Body of pancreas (tissue), 4 donors: ENCODE measurements at regions not wholly inside any gene's neighbourhood (a gene's known extent, or its start where the extent isn't known, plus 50 kb on each side); places are given as distances from the start of the nearest gene placed in this dataset.

Source experiments
- ATAC-seq: fragments of 150-250 bp; one replicate; pipeline ENCODE4 v1.9.1; 2016
- DNase-seq, 4 donors: peaks; one replicate each; pipeline ENCODE4 v3.0.0-alpha.2; 2019
- H3K27ac ChIP-seq, 4 donors: fragments of 200-600 bp; sonication (generic); 1 replicate in 3 of 4; 2 replicates in 1 of 4; pipeline versions ENCODE4 v1.5.1 to v1.6.1; 2016 to 2019; ENCODE audit warnings: mild to moderate bottlenecking in 1 of 4, mixed read lengths in 1 of 4, moderate library complexity in 1 of 4
- H3K27me3 ChIP-seq, 2 donors: fragments of 200-600 bp; sonication (generic); one replicate each; pipeline ENCODE4 v1.6.0; 2016; ENCODE audit warnings: mild to moderate bottlenecking in 1 of 2
- H3K36me3 ChIP-seq, 2 donors: fragments of 200-600 bp; sonication (generic); replicated peaks in 1 of 2; 2 replicates each; pipeline ENCODE4 v1.5.1; 2016; ENCODE audit warnings: low read depth in 2 of 2; ENCODE audit not compliant: insufficient read depth in 1 of 2
- H3K4me1 ChIP-seq: fragments of 200-600 bp; sonication (generic); one replicate; pipeline ENCODE4 v1.6.0; 2016
- H3K4me3 ChIP-seq, 2 donors: fragments of 200-600 bp; sonication (generic); 1 replicate in 1 of 2; 2 replicates in 1 of 2; pipeline ENCODE4 v1.5.1; 2016 to 2019
- H3K9me3 ChIP-seq, 3 donors: fragments of 200-600 bp; sonication (generic); 1 replicate in 2 of 3; 2 replicates in 1 of 3; pipeline ENCODE4 v1.5.1; 2016
- CTCF ChIP-seq, 7 experiments: fragments of 450-650 bp in 4 of 7; fragments of 200-600 bp in 3 of 7; sonication (generic) in 3 of 7; IDR thresholded peaks; one replicate each; pipeline ENCODE4 v1.5.1; 2016 to 2019; ENCODE audit warnings: antibody characterized with exemption in 7 of 7
- POLR2A ChIP-seq, 3 donors: fragments of 450-650 bp; IDR thresholded peaks; one replicate each; pipeline ENCODE4 v1.6.1; 2016; ENCODE audit warnings: antibody characterized with exemption in 3 of 3, mild to moderate bottlenecking in 2 of 3
- WGBS, 2 donors: methylation state at CpG; one replicate each; pipeline ENCODE4 v1.1.5; 2017; 5-methylcytosine and 5-hydroxymethylcytosine counted together
- intact Hi-C: fragments of 100-400 bp; cut with DNase I; formaldehyde crosslinking; loops from one replicate; pipeline ENCODE4 v1.15.1; 2023

DNA sequence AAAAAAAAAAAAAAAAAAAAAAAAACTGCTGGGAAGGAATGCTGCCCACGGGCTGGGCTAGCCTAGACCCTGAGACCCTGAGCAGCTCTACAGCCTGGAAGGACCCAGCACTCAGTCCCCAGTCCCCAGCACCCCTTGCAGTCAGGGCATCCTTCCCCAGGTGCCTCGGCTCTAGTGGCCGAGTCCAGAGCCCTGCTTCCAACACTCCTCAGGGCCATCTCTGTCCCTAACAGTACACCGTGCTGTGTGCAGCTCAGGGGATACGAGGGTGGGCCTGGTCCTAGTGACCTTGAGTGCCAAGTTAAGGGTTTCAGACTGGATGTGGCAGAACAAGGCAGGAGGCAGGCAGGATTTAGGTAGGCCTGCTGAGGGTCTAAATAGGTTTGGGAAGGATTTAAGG, 50.2 kb upstream of the LRP8 start:
- H3K36me3 ChIP-seq = no peaks in the 10 kb centered on the region
- no peaks in the 10 kb centered on the region for H3K4me1 ChIP-seq
- H3K4me3 ChIP-seq = no peak overlapping the region
- no peak overlapping the region for H3K27ac ChIP-seq
- intact Hi-C loops = no loop called here
- TF ChIP-seq POLR2A (IDR thresholded peaks at IDR 0.05) = no peak
- no peak for TF ChIP-seq CTCF (IDR thresholded peaks at IDR 0.05)
- ATAC-seq = no peak
- no peaks in the 10 kb centered on the region for H3K9me3 ChIP-seq
- H3K27me3 ChIP-seq = no peaks in the 10 kb centered on the region
- DNase-seq = peak in 1 of 4 donors; percentile 4
- WGBS, 2 donors = 64 to 65% methylated on average over 5 of the region's 5 CpGs

GRCh38 chr1:53378932-53379661, 51.2 kb upstream of the LRP8 start:
- ATAC-seq (no peak), DNase-seq (no peak)
- Histone ChIP-seq H3K27ac (no peak overlapping the region), H3K4me1 (no peaks in the 10 kb centered on the region), H3K27me3 (no peaks in the 10 kb centered on the region), H3K4me3 (no peak overlapping the region), H3K9me3 (no peaks in the 10 kb centered on the region), H3K36me3 (no peaks in the 10 kb centered on the region)
- intact Hi-C loops = no loop called here
- TF ChIP-seq POLR2A (IDR thresholded peaks at IDR 0.05) (no peak), CTCF (IDR thresholded peaks at IDR 0.05) (no peak)
- 82 to 90% methylated on average over 11 of the region's 11 CpGs for WGBS, 2 donors

GRCh38 chr1:53379662-53380002, 51.8 kb upstream of the LRP8 start:
- Histone ChIP-seq H3K27me3 (no peaks in the 10 kb centered on the region), H3K4me3 (no peak overlapping the region), H3K4me1 (no peaks in the 10 kb centered on the region), H3K27ac (no peak overlapping the region), H3K9me3 (no peaks in the 10 kb centered on the region), H3K36me3 (no peaks in the 10 kb centered on the region)
- no peak for TF ChIP-seq POLR2A (IDR thresholded peaks at IDR 0.05)
- DNase-seq = peak in 1 of 4 donors; percentile 1
- no peak for ATAC-seq
- WGBS, 2 donors = 84 to 86% methylated on average over 3 to 4 of the region's 4 CpGs
- intact Hi-C loops = no loop called here

DNA sequence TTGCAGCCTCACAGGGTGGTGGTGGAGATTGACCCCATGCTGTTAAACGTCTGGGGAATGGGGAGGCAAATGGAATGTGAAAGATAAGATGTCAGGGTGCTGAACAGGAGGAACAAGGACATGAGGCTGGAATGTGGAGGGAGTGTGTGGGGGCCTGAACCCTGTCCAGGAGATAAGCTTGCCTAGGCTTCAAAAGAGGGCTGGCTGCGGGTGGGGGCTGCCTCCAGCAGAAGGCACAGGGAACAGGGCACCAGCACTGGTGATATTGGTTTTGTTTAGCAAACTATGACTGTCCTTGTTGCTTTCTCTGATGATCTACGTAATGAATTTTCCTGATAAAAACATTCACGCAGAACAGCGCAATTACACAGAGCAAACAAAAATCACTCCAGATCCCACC, 52.4 kb upstream of the LRP8 start:
- Histone ChIP-seq H3K9me3 (no peaks in the 10 kb centered on the region), H3K36me3 (no peaks in the 10 kb centered on the region), H3K4me3 (no peak overlapping the region), H3K27ac (no peak overlapping the region), H3K4me1 (no peaks in the 10 kb centered on the region), H3K27me3 (no peaks in the 10 kb centered on the region)
- 57 to 58% methylated on average over 5 of the region's 5 CpGs for WGBS, 2 donors
- intact Hi-C loops = no loop called here
- DNase-seq (no peak), ATAC-seq (no peak)
- TF ChIP-seq CTCF (IDR thresholded peaks at IDR 0.05) = no peak
- no peak for TF ChIP-seq POLR2A (IDR thresholded peaks at IDR 0.05)

- intact Hi-C loops = no loop called here
- Histone ChIP-seq H3K27me3 (no peaks in the 10 kb centered on the region), H3K4me1 (no peaks in the 10 kb centered on the region), H3K27ac (no peak overlapping the region), H3K9me3 (no peaks in the 10 kb centered on the region), H3K4me3 (no peak overlapping the region), H3K36me3 (no peaks in the 10 kb centered on the region)
- 36 to 41% methylated on average over 8 of the region's 8 CpGs for WGBS, 2 donors
- TF ChIP-seq POLR2A (IDR thresholded peaks at IDR 0.05) (no peak), CTCF (IDR thresholded peaks at IDR 0.05) (no peak)
- ATAC-seq (no peak), DNase-seq (no peak)
These were observed 54.0 kb upstream of the LRP8 start for GRCh38 chr1:53381790-53382401.
